Hepatocyte (in vitro differentiated cells): ENCODE measurements at regions not wholly inside any gene's neighbourhood (a gene's known extent, or its start where the extent isn't known, plus 50 kb on each side); places are given as distances from the start of the nearest gene placed in this dataset.

Experiments used
- DNase-seq: peaks from one replicate; pipeline ENCODE4 v3.0.0-alpha.2; 2016; ENCODE audit warnings: low spot score
- H2AFZ ChIP-seq: fragments of 200-600 bp; sonication (generic); 2 replicates; pipeline ENCODE4 v1.6.0; 2016; ENCODE audit warnings: antibody characterized with exemption, mild to moderate bottlenecking
- H3K27ac ChIP-seq: fragments of 200-600 bp; sonication (generic); 2 replicates; pipeline ENCODE4 v1.5.1; 2016; ENCODE audit warnings: mild to moderate bottlenecking
- H3K27me3 ChIP-seq: fragments of 200-600 bp; sonication (generic); 2 replicates; pipeline ENCODE4 v1.6.1; 2016
- H3K36me3 ChIP-seq: fragments of 200-600 bp; sonication (generic); replicated peaks from 2 replicates; pipeline ENCODE4 v1.5.1; 2016; ENCODE audit warnings: low read depth; ENCODE audit not compliant: insufficient read depth
- H3K4me1 ChIP-seq: fragments of 200-600 bp; sonication (generic); 2 replicates; pipeline ENCODE4 v1.5.1; 2016; ENCODE audit warnings: mild to moderate bottlenecking, moderate library complexity; ENCODE audit not compliant: insufficient read depth
- H3K4me2 ChIP-seq: fragments of 200-600 bp; sonication (generic); 2 replicates; pipeline ENCODE4 v1.6.0; 2016
- H3K4me3 ChIP-seq: fragments of 200-600 bp; sonication (generic); 2 replicates; pipeline ENCODE4 v1.5.1; 2016; ENCODE audit warnings: mild to moderate bottlenecking
- H3K79me2 ChIP-seq: fragments of 200-600 bp; sonication (generic); 2 replicates; pipeline ENCODE4 v1.6.0; 2017; ENCODE audit warnings: mild to moderate bottlenecking
- H3K9me2 ChIP-seq: fragments of 200-600 bp; sonication (generic); replicated peaks from 2 replicates; pipeline ENCODE4 v1.6.0; 2017; ENCODE audit warnings: mild to moderate bottlenecking; ENCODE audit not compliant: insufficient read depth
- H3K9me3 ChIP-seq: fragments of 200-600 bp; sonication (generic); 2 replicates; pipeline ENCODE4 v1.5.1; 2016; ENCODE audit warnings: low read depth, mild to moderate bottlenecking
- H4K20me1 ChIP-seq: fragments of 200-600 bp; sonication (generic); 2 replicates; pipeline ENCODE4 v1.6.0; 2016; ENCODE audit warnings: mild to moderate bottlenecking; ENCODE audit not compliant: insufficient read depth, poor library complexity, severe bottlenecking
- CTCF ChIP-seq: fragments of 200-600 bp; sonication (generic); IDR thresholded peaks from 2 replicates; pipeline ENCODE4 v1.5.1; 2016; ENCODE audit warnings: antibody characterized with exemption, mild to moderate bottlenecking; ENCODE audit not compliant: poor library complexity
- EZH2 ChIP-seq: fragments of 200-600 bp; sonication (generic); IDR thresholded peaks from 2 replicates; pipeline ENCODE4 v1.6.1; 2016; ENCODE audit warnings: antibody characterized with exemption, mild to moderate bottlenecking, borderline replicate concordance
- EZH2phosphoT487 ChIP-seq: fragments of 200-600 bp; sonication (generic); IDR thresholded peaks from one replicate; pipeline ENCODE4 v1.6.1; 2018; ENCODE audit warnings: antibody characterized with exemption, mild to moderate bottlenecking, low read depth, moderate library complexity; ENCODE audit not compliant: unreplicated experiment, severe bottlenecking
- WGBS: methylation state at CpG from one replicate; pipeline ENCODE4 v1.1.6; 2016; ENCODE audit warnings: low lambda C conversion rate; ENCODE audit errors: missing lambda C conversion rate; 5-methylcytosine and 5-hydroxymethylcytosine counted together

DNA sequence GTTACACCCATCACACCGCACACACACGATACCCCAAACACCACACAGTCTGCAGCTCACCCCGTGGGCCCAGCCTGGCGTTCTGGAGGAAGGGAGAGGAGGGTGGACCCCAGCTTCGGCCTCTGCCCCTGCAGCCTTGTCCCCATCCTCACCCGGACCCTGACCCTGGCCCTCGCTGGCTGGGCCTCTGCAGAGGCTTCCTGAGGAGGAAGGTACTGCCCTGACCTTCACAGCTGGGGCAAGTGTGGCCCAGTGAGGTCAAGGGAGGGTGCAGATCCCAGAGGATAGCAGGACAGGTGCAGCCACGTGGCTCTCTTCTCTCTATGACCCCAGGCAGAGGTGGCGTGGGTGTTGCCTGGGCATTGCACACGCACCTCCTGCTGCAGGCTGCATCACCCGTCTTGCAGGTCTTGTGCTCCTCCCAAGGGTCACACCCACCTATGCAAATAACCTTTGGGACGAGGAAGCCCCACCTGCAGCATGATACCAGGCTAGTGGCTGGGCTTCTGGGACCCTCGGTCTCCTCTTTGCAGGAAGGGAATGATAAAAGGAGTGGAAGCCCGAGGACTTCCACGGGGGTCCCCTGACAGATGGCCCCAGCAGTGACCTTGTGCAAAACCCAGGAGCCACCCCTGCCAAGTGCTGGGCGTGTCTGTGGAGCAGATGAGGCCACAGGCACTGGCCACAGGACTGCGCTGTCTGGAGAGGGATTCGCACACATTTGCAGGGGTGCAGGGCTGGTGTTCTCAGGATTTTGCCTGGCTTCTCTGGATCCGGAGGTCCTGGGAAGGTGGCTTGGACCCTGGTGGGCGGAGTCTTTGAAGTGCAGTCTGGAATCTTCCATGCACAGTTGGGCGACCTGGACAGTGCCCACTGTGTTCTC lies 1241.5 kb downstream of the BRD1 start:
- no peak overlapping the region for H2AFZ ChIP-seq
- no peaks in the 10 kb centered on the region for H3K36me3 ChIP-seq
- no peaks in the 10 kb centered on the region for H3K79me2 ChIP-seq
- TF ChIP-seq CTCF (no peak), EZH2 (no peak), EZH2phosphoT487 (no peak)
- H3K9me3 ChIP-seq = no peaks in the 10 kb centered on the region
- WGBS = 74% methylated on average over 21 of the region's 21 CpGs
- H4K20me1 ChIP-seq = no peaks in the 10 kb centered on the region
- H3K4me1 ChIP-seq = no peaks in the 10 kb centered on the region
- no peak overlapping the region for H3K27ac ChIP-seq
- DNase-seq = no peak
- no peaks in the 10 kb centered on the region for H3K9me2 ChIP-seq
- no peak overlapping the region for H3K4me2 ChIP-seq
- no peak overlapping the region for H3K4me3 ChIP-seq
- no peaks in the 10 kb centered on the region for H3K27me3 ChIP-seq

- Histone ChIP-seq H3K27me3 (no peaks in the 10 kb centered on the region), H3K9me3 (no peaks in the 10 kb centered on the region), H3K9me2 (no peaks in the 10 kb centered on the region), H3K36me3 (no peaks in the 10 kb centered on the region), H3K4me3 (no peak overlapping the region), H3K27ac (no peak overlapping the region), H2AFZ (no peak overlapping the region), H3K4me2 (no peak overlapping the region), H3K79me2 (no peaks in the 10 kb centered on the region), H3K4me1 (peaks cover 8% of the 10 kb centered on the region), H4K20me1 (no peaks in the 10 kb centered on the region)
- TF ChIP-seq EZH2 = no peak
- TF ChIP-seq EZH2phosphoT487 = no peak
- no peak for TF ChIP-seq CTCF
- DNase-seq = no peak
- 100% methylated on average over 3 of the region's 3 CpGs for WGBS
Measured at GRCh38 chr22:48584170-48584569, 1243.5 kb downstream of the BRD1 start.

GRCh38 chr22:48581796-48582469 lies 1245.7 kb downstream of the BRD1 start:
- Histone ChIP-seq H3K4me2 (no peak overlapping the region), H3K4me1 (peaks cover 12% of the 10 kb centered on the region), H3K36me3 (no peaks in the 10 kb centered on the region), H3K4me3 (no peak overlapping the region), H3K27ac (no peak overlapping the region), H3K79me2 (no peaks in the 10 kb centered on the region), H2AFZ (no peak overlapping the region), H3K9me2 (no peaks in the 10 kb centered on the region), H3K27me3 (peaks cover 9% of the 10 kb centered on the region), H4K20me1 (peaks cover 4% of the 10 kb centered on the region), H3K9me3 (no peaks in the 10 kb centered on the region)
- TF ChIP-seq EZH2 (no peak), EZH2phosphoT487 (no peak), CTCF (no peak)
- DNase-seq = no peak
- 79% methylated on average over 20 of the region's 20 CpGs for WGBS
